ENCODE measurements at regions not wholly inside any gene's neighbourhood (a gene's known extent, or its start where the extent isn't known, plus 50 kb on each side); places are given as distances from the start of the nearest gene placed in this dataset.

- TF ChIP-seq BHLHE40 (IDR thresholded peaks at IDR 0.05; ENCODE audit: borderline replicate concordance) (no peak), PKNOX1 (IDR thresholded peaks at IDR 0.05) (no peak), FOXA1 (IDR thresholded peaks at IDR 0.05) (no peak)
Measured at GRCh38 chr13:40114305-40114896, 458.9 kb downstream of the COG6 start.
